ENCODE measurements at regions not wholly inside any gene's neighbourhood (a gene's known extent, or its start where the extent isn't known, plus 50 kb on each side); places are given as distances from the start of the nearest gene placed in this dataset.

DNA sequence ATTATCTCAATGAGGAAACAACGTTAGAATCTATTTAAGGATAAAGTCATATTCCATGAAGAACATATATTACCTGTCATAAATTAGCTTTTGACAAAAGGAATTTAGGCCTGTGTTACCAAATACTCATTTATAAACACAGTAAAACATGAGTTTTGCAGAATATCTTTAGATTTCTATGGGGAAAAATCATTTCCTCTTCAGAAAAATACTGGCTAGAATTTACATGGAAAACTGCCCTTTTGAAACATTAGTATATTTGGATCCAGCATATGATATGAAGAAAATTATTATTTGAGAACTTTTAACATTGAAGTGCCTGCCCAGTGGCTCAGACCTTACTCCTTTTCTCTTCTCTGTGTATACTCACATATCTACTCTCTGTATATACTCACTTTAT, 131.4 kb upstream of the NEIL3 start:
- no peak for DNase-seq (ENCODE audit: low read depth)
- no peak for TF ChIP-seq CTCF (conservative IDR thresholded peaks at IDR 0.05; ENCODE audit: control insufficient read depth, insufficient read depth, low read depth, low read length)
- no peak overlapping the region for H3K4me3 ChIP-seq (ENCODE audit: control insufficient read depth, low read depth, low read length)

DNA sequence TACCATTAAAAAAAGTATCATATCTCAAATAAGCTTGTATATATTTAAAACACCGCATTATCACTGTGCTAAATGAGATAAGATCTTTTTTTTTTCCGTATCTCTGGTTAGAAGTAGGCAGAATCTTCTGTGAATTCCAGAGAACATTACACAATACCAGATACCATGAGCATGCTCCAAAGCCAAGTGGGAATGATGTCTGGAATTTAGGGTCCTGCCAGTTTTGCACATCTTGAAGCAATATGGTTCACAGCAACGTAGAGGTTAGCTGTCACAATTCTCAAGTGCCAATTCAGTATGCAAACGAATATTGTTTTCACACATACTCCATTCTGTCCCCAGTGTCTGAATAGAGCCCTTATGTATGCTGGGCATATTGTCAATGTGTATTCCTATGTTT, 127.5 kb upstream of the NEIL3 start:
- peak; percentile 61 for DNase-seq (ENCODE audit: low read depth)
- no peak overlapping the region for H3K4me3 ChIP-seq (ENCODE audit: control insufficient read depth, low read depth, low read length)
- TF ChIP-seq CTCF (conservative IDR thresholded peaks at IDR 0.05; ENCODE audit: control insufficient read depth, insufficient read depth, low read depth, low read length), result no peak

DNA sequence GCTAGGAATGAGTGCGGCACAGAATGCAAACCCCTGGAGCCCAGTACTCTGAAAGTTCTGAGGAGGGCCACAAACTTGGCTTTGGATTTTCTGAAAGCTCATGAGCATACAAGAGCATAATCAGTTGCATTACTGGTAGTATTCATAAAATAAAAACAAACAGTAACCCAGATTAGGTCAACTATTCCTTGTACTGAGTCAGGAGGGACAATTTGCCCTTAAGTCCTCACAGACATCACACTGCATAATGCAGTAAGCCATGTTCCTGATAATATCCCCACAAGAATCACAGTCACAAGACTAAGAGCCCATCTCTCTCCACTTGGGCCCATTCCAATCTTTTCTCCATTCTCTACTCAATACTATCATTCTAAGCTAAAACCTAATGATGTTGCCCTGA, 126.9 kb upstream of the NEIL3 start:
- H3K4me3 ChIP-seq (ENCODE audit: control insufficient read depth, low read depth, low read length), result no peak overlapping the region
- no peak for TF ChIP-seq CTCF (conservative IDR thresholded peaks at IDR 0.05; ENCODE audit: control insufficient read depth, insufficient read depth, low read depth, low read length)
- DNase-seq (ENCODE audit: low read depth), result no peak

- no peak overlapping the region for H3K4me3 ChIP-seq (ENCODE audit: control insufficient read depth, low read depth, low read length)
- TF ChIP-seq CTCF (conservative IDR thresholded peaks at IDR 0.05; ENCODE audit: control insufficient read depth, insufficient read depth, low read depth, low read length), result no peak
- no peak for DNase-seq (ENCODE audit: low read depth)
These were observed 124.5 kb upstream of the NEIL3 start for GRCh38 chr4:177185151-177185550.

GRCh38 chr4:177185579-177185978, 124.1 kb upstream of the NEIL3 start:
- DNase-seq (ENCODE audit: low read depth), result no peak
- no peak overlapping the region for H3K4me3 ChIP-seq (ENCODE audit: control insufficient read depth, low read depth, low read length)
- no peak for TF ChIP-seq CTCF (conservative IDR thresholded peaks at IDR 0.05; ENCODE audit: control insufficient read depth, insufficient read depth, low read depth, low read length)

- TF ChIP-seq CTCF (conservative IDR thresholded peaks at IDR 0.05; ENCODE audit: control insufficient read depth, insufficient read depth, low read depth, low read length), result no peak
- no peak overlapping the region for H3K4me3 ChIP-seq (ENCODE audit: control insufficient read depth, low read depth, low read length)
These were observed 122.3 kb upstream of the NEIL3 start for GRCh38 chr4:177187371-177187770.

GRCh38 chr4:177190995-177191580, 118.6 kb upstream of the NEIL3 start:
- no peak for DNase-seq (ENCODE audit: low read depth)
- H3K4me3 ChIP-seq (ENCODE audit: control insufficient read depth, low read depth, low read length), result no peak overlapping the region
- TF ChIP-seq CTCF (conservative IDR thresholded peaks at IDR 0.05; ENCODE audit: control insufficient read depth, insufficient read depth, low read depth, low read length), result no peak

More at GRCh38 chr4:177187371-177187770, 122.3 kb upstream of the NEIL3 start:
- DNase-seq (ENCODE audit: low read depth), result no peak

Data from fibroblast of mammary gland (primary cell).